Motor neuron (in vitro differentiated cells): ENCODE measurements at regions not wholly inside any gene's neighbourhood (a gene's known extent, or its start where the extent isn't known, plus 50 kb on each side); places are given as distances from the start of the nearest gene placed in this dataset.

Experiments
- ATAC-seq, 8 experiments: fragments of 200-7000 bp; cut with Tn5 transposase; replicated peaks in 6 of 8; 2 replicates each; pipeline ENCODE4 v1.8.0; 2021; ENCODE audit warnings: mild to moderate bottlenecking in 8 of 8, moderate library complexity in 8 of 8
- H3K27ac ChIP-seq, 2 donors: fragments of 250-450 bp; sonication (Bioruptor Pico); 2 replicates each; pipeline ENCODE4 v1.9.0; 2021; ENCODE audit warnings: antibody characterized with exemption in 2 of 2, mild to moderate bottlenecking in 2 of 2, moderate library complexity in 1 of 2
- H3K4me1 ChIP-seq, 2 donors: fragments of 250-450 bp; sonication (Bioruptor Pico); replicated peaks in 1 of 2; 2 replicates each; pipeline ENCODE4 v1.6.1; 2021; ENCODE audit warnings: antibody characterized with exemption in 2 of 2, mild to moderate bottlenecking in 2 of 2, moderate library complexity in 1 of 2
- H3K4me3 ChIP-seq, 5 donors: fragments of 250-450 bp; sonication (Bioruptor Pico); 2 replicates each; pipeline ENCODE4 v1.9.0; 2021; ENCODE audit warnings: antibody characterized with exemption in 5 of 5, mild to moderate bottlenecking in 5 of 5, moderate library complexity in 4 of 5
- WGBS, 10 experiments: fragments of 450-650 bp; shearing (Covaris generic); methylation state at CpG; one replicate each; pipeline ENCODE4 v1.0.0; 2022; 5-methylcytosine and 5-hydroxymethylcytosine counted together
- in situ Hi-C, 9 experiments: fragments of 400-800 bp; cut with MboI; loops; one replicate each; pipeline ENCODE4 v1.15.0; 2021; ENCODE audit warnings: low sequenced_read_pairs in 9 of 9, low pct_unique_long_range_greater_than_20kb in 2 of 9; ENCODE audit not compliant: unreplicated experiment in 9 of 9

- Histone ChIP-seq H3K27ac (no peak overlapping the region), H3K4me1 (no peaks in the 10 kb centered on the region), H3K4me3 (no peak overlapping the region)
- no peak for ATAC-seq
- in situ Hi-C loops: no loop called here
- 0 to 94% (median 73%) methylated on average over 1 to 4 of the region's 4 CpGs for WGBS, 10 experiments
Measured at GRCh38 chr6:95660544-95660943, 83.2 kb downstream of the MANEA start.

- ATAC-seq: no peak
- Histone ChIP-seq H3K4me1 (no peaks in the 10 kb centered on the region), H3K4me3 (no peak overlapping the region), H3K27ac (no peak overlapping the region)
- in situ Hi-C loops: no loop called here
- 75 to 98% (median 95%) methylated on average over 4 to 7 of the region's 26 CpGs; no CpG with 5 or more reads in 7 of the 10 experiments for WGBS, 10 experiments
Measured at GRCh38 chr6:95670011-95670463, 92.7 kb downstream of the MANEA start.

GRCh38 chr6:95676011-95676628 lies 98.8 kb downstream of the MANEA start:
- ATAC-seq: peak in 4 of 8 experiments; percentile 24 to 90 (median 63)
- in situ Hi-C loops: no loop called here
- 22 to 92% (median 70%) methylated on average over 1 of the region's 1 CpG; no CpG with 5 or more reads in 3 of the 10 experiments for WGBS, 10 experiments

GRCh38 chr6:95679981-95680380 lies 102.6 kb downstream of the MANEA start:
- Histone ChIP-seq H3K27ac (no peak overlapping the region), H3K4me3 (no peak overlapping the region), H3K4me1 (peaks cover 0 to 10% of the 10 kb centered on the region in 2 donors)
- ATAC-seq: no peak
- WGBS, 10 experiments: 14 to 100% (median 92%) methylated on average over 1 to 3 of the region's 3 CpGs
- in situ Hi-C loops: no loop called here

More at GRCh38 chr6:95676011-95676628, 98.8 kb downstream of the MANEA start:
- H3K4me3 ChIP-seq: no peak overlapping the region
- H3K4me1 ChIP-seq: peaks cover 0 to 10% of the 10 kb centered on the region in 2 donors
- no peak overlapping the region for H3K27ac ChIP-seq

GRCh38 chr6:95681736-95682135 lies 104.4 kb downstream of the MANEA start:
- no peak for ATAC-seq
- 31 to 100% (median 100%) methylated on average over 1 to 2 of the region's 2 CpGs; no CpG with 5 or more reads in 3 of the 10 experiments for WGBS, 10 experiments
- in situ Hi-C loops: no loop called here

GRCh38 chr6:95682476-95682875 lies 105.1 kb downstream of the MANEA start:
- ATAC-seq: no peak
- Histone ChIP-seq H3K27ac (no peak overlapping the region), H3K4me3 (no peak overlapping the region), H3K4me1 (peaks cover 0 to 3% of the 10 kb centered on the region in 2 donors)
- WGBS, 10 experiments: 0 to 79% (median 0%) methylated on average over 1 of the region's 1 CpG; no CpG with 5 or more reads in 7 of the 10 experiments
- in situ Hi-C loops: no loop called here

More at GRCh38 chr6:95681736-95682135, 104.4 kb downstream of the MANEA start:
- Histone ChIP-seq H3K27ac (no peak overlapping the region), H3K4me3 (no peak overlapping the region), H3K4me1 (peaks cover 0 to 3% of the 10 kb centered on the region in 2 donors)

GRCh38 chr6:95685822-95686221 lies 108.5 kb downstream of the MANEA start:
- 0 to 71% (median 24%) methylated on average over 1 to 3 of the region's 3 CpGs; no CpG with 5 or more reads in 2 of the 10 experiments for WGBS, 10 experiments
- no peak overlapping the region for H3K4me3 ChIP-seq

GRCh38 chr6:95686272-95686671 lies 108.9 kb downstream of the MANEA start:
- 0 to 80% (median 31%) methylated on average over 1 to 3 of the region's 3 CpGs; no CpG with 5 or more reads in 2 of the 10 experiments for WGBS, 10 experiments
- no peak overlapping the region for H3K27ac ChIP-seq
- no peak for ATAC-seq

More at GRCh38 chr6:95685822-95686221, 108.5 kb downstream of the MANEA start:
- in situ Hi-C loops: no loop called here
- Histone ChIP-seq H3K27ac (no peak overlapping the region), H3K4me1 (peaks cover 0 to 3% of the 10 kb centered on the region in 2 donors)
- ATAC-seq: peak in 5 of 8 experiments; percentile 38 to 97 (median 80)

GRCh38 chr6:95686895-95687294 lies 109.6 kb downstream of the MANEA start:
- 0 to 100% (median 90%) methylated on average over 1 of the region's 1 CpG; no CpG with 5 or more reads in 4 of the 10 experiments for WGBS, 10 experiments
- H3K4me3 ChIP-seq: no peak overlapping the region
- in situ Hi-C loops: no loop called here
- no peak overlapping the region for H3K27ac ChIP-seq
- no peak for ATAC-seq
- peaks cover 0 to 3% of the 10 kb centered on the region in 2 donors for H3K4me1 ChIP-seq

More at GRCh38 chr6:95686272-95686671, 108.9 kb downstream of the MANEA start:
- Histone ChIP-seq H3K4me1 (peaks cover 0 to 3% of the 10 kb centered on the region in 2 donors), H3K4me3 (no peak overlapping the region)
- in situ Hi-C loops: no loop called here

GRCh38 chr6:95687839-95688238 lies 110.5 kb downstream of the MANEA start:
- Histone ChIP-seq H3K27ac (no peak overlapping the region), H3K4me1 (peaks cover 0 to 3% of the 10 kb centered on the region in 2 donors), H3K4me3 (no peak overlapping the region)
- in situ Hi-C loops: no loop called here
- ATAC-seq: no peak

- ATAC-seq: peak in 3 of 8 experiments; percentile 62 to 86 (median 62)
- in situ Hi-C loops: no loop called here
Measured at GRCh38 chr6:95690328-95690727, 113.0 kb downstream of the MANEA start.

GRCh38 chr6:95693108-95693507 lies 115.8 kb downstream of the MANEA start:
- in situ Hi-C loops: no loop called here
- H3K4me3 ChIP-seq: no peak overlapping the region
- ATAC-seq: no peak
- no peaks in the 10 kb centered on the region for H3K4me1 ChIP-seq
- H3K27ac ChIP-seq: no peak overlapping the region
- WGBS, 10 experiments: 5 to 89% (median 76%) methylated on average over 1 to 3 of the region's 3 CpGs

More at GRCh38 chr6:95690328-95690727, 113.0 kb downstream of the MANEA start:
- WGBS, 10 experiments: 0 to 100% (median 69%) methylated on average over 1 to 4 of the region's 4 CpGs
- H3K27ac ChIP-seq: no peak overlapping the region
- H3K4me1 ChIP-seq: peaks cover 0 to 3% of the 10 kb centered on the region in 2 donors
- no peak overlapping the region for H3K4me3 ChIP-seq

- whole genome bisulfite sequencing, 10 experiments: 0 to 8% (median 0%) methylated on average over 1 of the region's 1 CpG
Measured at GRCh38 chr6:95698271-95698670, 120.9 kb downstream of the MANEA start.

GRCh38 chr6:95723638-95724037 lies 146.3 kb downstream of the MANEA start:
- peak in 2 of 8 experiments; percentile 47 to 100 for ATAC-seq
- Histone ChIP-seq H3K4me3 (no peak overlapping the region), H3K4me1 (no peaks in the 10 kb centered on the region), H3K27ac (no peak overlapping the region)
- in situ Hi-C loops: no loop called here
- WGBS, 10 experiments: 0 to 83% (median 27%) methylated on average over 1 to 2 of the region's 2 CpGs; no CpG with 5 or more reads in 2 of the 10 experiments

More at GRCh38 chr6:95698271-95698670, 120.9 kb downstream of the MANEA start:
- no peak overlapping the region for H3K4me3 ChIP-seq
- ATAC-seq: no peak
- in situ Hi-C loops: no loop called here
- no peak overlapping the region for H3K27ac ChIP-seq
- peaks cover 0 to 10% of the 10 kb centered on the region in 2 donors for H3K4me1 ChIP-seq
